ENCODE measurements at regions not wholly inside any gene's neighbourhood (a gene's known extent, or its start where the extent isn't known, plus 50 kb on each side); places are given as distances from the start of the nearest gene placed in this dataset.

- no peak for TF ChIP-seq SNAI2 (CRISPR knock-in tag; IDR thresholded peaks at IDR 0.05)
- TF ChIP-seq, protein P1, sequence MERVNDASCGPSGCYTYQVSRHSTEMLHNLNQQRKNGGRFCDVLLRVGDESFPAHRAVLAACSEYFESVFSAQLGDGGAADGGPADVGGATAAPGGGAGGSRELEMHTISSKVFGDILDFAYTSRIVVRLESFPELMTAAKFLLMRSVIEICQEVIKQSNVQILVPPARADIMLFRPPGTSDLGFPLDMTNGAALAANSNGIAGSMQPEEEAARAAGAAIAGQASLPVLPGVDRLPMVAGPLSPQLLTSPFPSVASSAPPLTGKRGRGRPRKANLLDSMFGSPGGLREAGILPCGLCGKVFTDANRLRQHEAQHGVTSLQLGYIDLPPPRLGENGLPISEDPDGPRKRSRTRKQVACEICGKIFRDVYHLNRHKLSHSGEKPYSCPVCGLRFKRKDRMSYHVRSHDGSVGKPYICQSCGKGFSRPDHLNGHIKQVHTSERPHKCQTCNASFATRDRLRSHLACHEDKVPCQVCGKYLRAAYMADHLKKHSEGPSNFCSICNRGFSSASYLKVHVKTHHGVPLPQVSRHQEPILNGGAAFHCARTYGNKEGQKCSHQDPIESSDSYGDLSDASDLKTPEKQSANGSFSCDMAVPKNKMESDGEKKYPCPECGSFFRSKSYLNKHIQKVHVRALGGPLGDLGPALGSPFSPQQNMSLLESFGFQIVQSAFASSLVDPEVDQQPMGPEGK (CRISPR knock-in tag; IDR thresholded peaks at IDR 0.05; ENCODE audit: borderline replicate concordance) = no peak
- TF ChIP-seq ZNF8 (CRISPR knock-in tag; IDR thresholded peaks at IDR 0.05) = no peak
- no peak for TF ChIP-seq RARB (CRISPR knock-in tag; IDR thresholded peaks at IDR 0.05)
- no peak for TF ChIP-seq TCF4 (CRISPR knock-in tag; IDR thresholded peaks at IDR 0.05; ENCODE audit: borderline replicate concordance)
- TF ChIP-seq ARNTL (CRISPR knock-in tag; IDR thresholded peaks at IDR 0.05; ENCODE audit: borderline replicate concordance, low read depth) = no peak
- TF ChIP-seq ESRRG (CRISPR knock-in tag; IDR thresholded peaks at IDR 0.05) = no peak
- no peak for TF ChIP-seq PPARA (CRISPR knock-in tag; IDR thresholded peaks at IDR 0.05; ENCODE audit: borderline replicate concordance)
- TF ChIP-seq ZFP3 (CRISPR knock-in tag; IDR thresholded peaks at IDR 0.05) = no peak
- TF ChIP-seq OSR1 (CRISPR knock-in tag; IDR thresholded peaks at IDR 0.05) = no peak
- TF ChIP-seq, protein P2, sequence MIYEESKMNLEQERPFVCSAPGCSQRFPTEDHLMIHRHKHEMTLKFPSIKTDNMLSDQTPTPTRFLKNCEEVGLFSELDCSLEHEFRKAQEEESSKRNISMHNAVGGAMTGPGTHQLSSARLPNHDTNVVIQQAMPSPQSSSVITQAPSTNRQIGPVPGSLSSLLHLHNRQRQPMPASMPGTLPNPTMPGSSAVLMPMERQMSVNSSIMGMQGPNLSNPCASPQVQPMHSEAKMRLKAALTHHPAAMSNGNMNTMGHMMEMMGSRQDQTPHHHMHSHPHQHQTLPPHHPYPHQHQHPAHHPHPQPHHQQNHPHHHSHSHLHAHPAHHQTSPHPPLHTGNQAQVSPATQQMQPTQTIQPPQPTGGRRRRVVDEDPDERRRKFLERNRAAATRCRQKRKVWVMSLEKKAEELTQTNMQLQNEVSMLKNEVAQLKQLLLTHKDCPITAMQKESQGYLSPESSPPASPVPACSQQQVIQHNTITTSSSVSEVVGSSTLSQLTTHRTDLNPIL (CRISPR knock-in tag; IDR thresholded peaks at IDR 0.05; ENCODE audit: low read depth) = no peak
- TF ChIP-seq ZC3H10 (CRISPR knock-in tag; IDR thresholded peaks at IDR 0.05) = no peak
- TF ChIP-seq ISL1 (CRISPR knock-in tag; IDR thresholded peaks at IDR 0.05) = no peak
Measured at GRCh38 chr5:123945548-123945947, 433.6 kb downstream of the CSNK1G3 start.
